Mesendoderm (in vitro differentiated cells): ENCODE measurements at regions not wholly inside any gene's neighbourhood (a gene's known extent, or its start where the extent isn't known, plus 50 kb on each side); places are given as distances from the start of the nearest gene placed in this dataset. TPM values are rescaled to one million over a fixed set of nuclear protein-coding genes. Genes with fewer than 3 reads are reported as not detected.

Source experiments
- DNase-seq: peaks from one replicate; pipeline ENCODE4 v3.0.0; 2013
- H2AK5ac ChIP-seq: 2 replicates; pipeline ENCODE4 v1.6.1; 2013; ENCODE audit warnings: low read length, inconsistent platforms
- H2BK120ac ChIP-seq: 2 replicates; pipeline ENCODE4 v1.6.1; 2013; ENCODE audit warnings: low read depth, mild to moderate bottlenecking, low read length, moderate library complexity, mixed read lengths
- H2BK15ac ChIP-seq: replicated peaks from 2 replicates; pipeline ENCODE4 v1.6.1; 2013; ENCODE audit warnings: low read depth, mild to moderate bottlenecking, moderate library complexity
- H2BK5ac ChIP-seq: 2 replicates; pipeline ENCODE4 v1.6.1; 2013; ENCODE audit warnings: low read length, inconsistent platforms
- H3K18ac ChIP-seq: 2 replicates; pipeline ENCODE4 v1.6.1; 2013; ENCODE audit warnings: mild to moderate bottlenecking, low read length, mixed read lengths
- H3K23ac ChIP-seq: one replicate; pipeline ENCODE4 v1.6.1; 2013; ENCODE audit warnings: low read length
- H3K27ac ChIP-seq: 2 replicates; pipeline ENCODE4 v1.5.1; 2013; ENCODE audit warnings: low read depth, mild to moderate bottlenecking, inconsistent platforms, low read length, moderate library complexity
- H3K27me3 ChIP-seq: 2 replicates; pipeline ENCODE4 v1.6.1; 2013; ENCODE audit warnings: low read length, control low read depth, mild to moderate bottlenecking, inconsistent platforms; ENCODE audit not compliant: insufficient read depth, poor library complexity
- H3K36me3 ChIP-seq: 2 replicates; pipeline ENCODE4 v1.6.1; 2013; ENCODE audit warnings: low read length, inconsistent platforms; ENCODE audit not compliant: control insufficient read depth, insufficient read depth
- H3K4ac ChIP-seq: one replicate; pipeline ENCODE4 v1.6.1; 2013; ENCODE audit warnings: low read depth, mild to moderate bottlenecking, low read length, moderate library complexity
- H3K4me1 ChIP-seq: 2 replicates; pipeline ENCODE4 v1.6.1; 2013; ENCODE audit warnings: low read depth, low read length, inconsistent platforms; ENCODE audit not compliant: control insufficient read depth
- H3K4me2 ChIP-seq: 2 replicates; pipeline ENCODE4 v1.6.1; 2013; ENCODE audit warnings: low read length
- H3K4me3 ChIP-seq: 2 replicates; pipeline ENCODE4 v1.5.1; 2013; ENCODE audit warnings: mild to moderate bottlenecking, low read length
- H3K56ac ChIP-seq: one replicate; pipeline ENCODE4 v1.6.1; 2013; ENCODE audit warnings: low read length
- H3K79me1 ChIP-seq: 2 replicates; pipeline ENCODE4 v1.6.1; 2013; ENCODE audit warnings: low read length, inconsistent platforms
- H3K79me2 ChIP-seq: 2 replicates; pipeline ENCODE4 v1.6.1; 2013; ENCODE audit warnings: mild to moderate bottlenecking, low read length; ENCODE audit not compliant: control insufficient read depth, insufficient read depth
- H3K9ac ChIP-seq: 2 replicates; pipeline ENCODE4 v1.6.1; 2013; ENCODE audit warnings: low read length, inconsistent platforms
- H4K5ac ChIP-seq: one replicate; pipeline ENCODE4 v1.6.1; 2013; ENCODE audit warnings: low read length
- H4K8ac ChIP-seq: one replicate; pipeline ENCODE4 v1.6.1; 2013; ENCODE audit warnings: low read depth, mild to moderate bottlenecking, control low read depth, low read length, moderate library complexity
- WGBS: extraction: QIAGEN DNeasy Blood & Tissue Kit; methylation state at CpG from one replicate; pipeline ENCODE4 v1.1.7; 2013; ENCODE audit warnings: low lambda C conversion rate, missing lambda C conversion rate; ENCODE audit not compliant: insufficient coverage; ENCODE audit errors: extremely low coverage; 5-methylcytosine and 5-hydroxymethylcytosine counted together
- small RNA-seq: library from polyadenylated mRNA; stranded (forward); fragments of <200 nt; extraction: miRNeasy Mini kit (QIAGEN cat#:217004); gene quantifications from one replicate; pipeline ENCODE3, GENCODE V24; 2013; ENCODE audit not compliant: insufficient read depth

- Histone ChIP-seq H3K4me3 (no peak overlapping the region), H3K23ac (no peak overlapping the region), H2BK5ac (no peak overlapping the region), H3K4me1 (no peaks in the 10 kb centered on the region), H4K5ac (no peak overlapping the region), H2BK15ac (no peak overlapping the region), H3K9ac (no peak overlapping the region), H2AK5ac (no peak overlapping the region), H3K36me3 (no peaks in the 10 kb centered on the region), H3K4ac (no peak overlapping the region), H3K18ac (no peak overlapping the region), H3K27me3 (no peaks in the 10 kb centered on the region), H4K8ac (no peak overlapping the region), H3K79me1 (no peaks in the 10 kb centered on the region), H3K27ac (no peak overlapping the region), H3K56ac (no peak overlapping the region), H3K79me2 (no peaks in the 10 kb centered on the region), H2BK120ac (no peak overlapping the region), H3K4me2 (no peak overlapping the region)
- no CpG with 5 or more reads among the region's 24 CpGs for WGBS
- peak; percentile 45 for DNase-seq
Measured at GRCh38 chr19:57068921-57069697, 50.7 kb upstream of the USP29 start.

Small RNA genes in the stretch of these regions (small RNA-seq; reads per million reads assigned to genes)
- gene AC044792.1 = not detected
